ENCODE measurements at regions not wholly inside any gene's neighbourhood (a gene's known extent, or its start where the extent isn't known, plus 50 kb on each side); places are given as distances from the start of the nearest gene placed in this dataset.

GRCh38 chr3:118473343-118473742 is 561.3 kb downstream of the IGSF11 start:
- TF ChIP-seq CTCF (conservative IDR thresholded peaks at IDR 0.05; ENCODE audit: low read depth, low read length) (no peak), EZH2 (IDR thresholded peaks at IDR 0.05; ENCODE audit: low read length, unreplicated experiment) (no peak)

All from PC-3 (cell line).